ENCODE measurements at regions not wholly inside any gene's neighbourhood (a gene's known extent, or its start where the extent isn't known, plus 50 kb on each side); places are given as distances from the start of the nearest gene placed in this dataset.

- no peak for TF ChIP-seq EP300 (IDR thresholded peaks at IDR 0.05)
- TF ChIP-seq POLR2A (IDR thresholded peaks at IDR 0.05): no peak
- no peak for TF ChIP-seq CTCF (IDR thresholded peaks at IDR 0.05)
- no peak for TF ChIP-seq POLR2AphosphoS5 (IDR thresholded peaks at IDR 0.05)
- Histone ChIP-seq H3K4me1 (no peaks in the 10 kb centered on the region), H3K27me3 (peaks cover 0 to 35% (median 0%) of the 10 kb centered on the region in 3 donors), H3K9me3 (no peaks in the 10 kb centered on the region), H3K36me3 (no peaks in the 10 kb centered on the region), H3K27ac (no peak overlapping the region), H3K4me3 (no peak overlapping the region)
- intact Hi-C loops (cut with DNase I; ENCODE audit: low total_unique reads): no loop called here
- 53 to 63% (median 57%) methylated on average over 3 of the region's 3 CpGs for WGBS, 5 donors
- no peak for DNase-seq
Observed at GRCh38 chr15:60116456-60117089, 112.5 kb downstream of the FOXB1 start.

GRCh38 chr15:60118146-60118545 lies 114.0 kb downstream of the FOXB1 start:
- WGBS, 5 donors: 30 to 40% (median 32%) methylated on average over 8 of the region's 8 CpGs
- no peak for TF ChIP-seq POLR2AphosphoS5 (IDR thresholded peaks at IDR 0.05)
- TF ChIP-seq POLR2A (IDR thresholded peaks at IDR 0.05): no peak
- no peak for TF ChIP-seq EP300 (IDR thresholded peaks at IDR 0.05)
- no peak for TF ChIP-seq CTCF (IDR thresholded peaks at IDR 0.05)

GRCh38 chr15:60118626-60119025 lies 114.5 kb downstream of the FOXB1 start:
- Histone ChIP-seq H3K4me1 (no peaks in the 10 kb centered on the region), H3K4me3 (no peak overlapping the region), H3K9me3 (no peaks in the 10 kb centered on the region), H3K27ac (no peak overlapping the region), H3K27me3 (peaks cover 0 to 35% (median 0%) of the 10 kb centered on the region in 3 donors), H3K36me3 (no peaks in the 10 kb centered on the region)
- TF ChIP-seq POLR2A (IDR thresholded peaks at IDR 0.05): no peak
- TF ChIP-seq POLR2AphosphoS5 (IDR thresholded peaks at IDR 0.05): no peak
- TF ChIP-seq EP300 (IDR thresholded peaks at IDR 0.05): no peak
- TF ChIP-seq CTCF (IDR thresholded peaks at IDR 0.05): no peak
- WGBS, 5 donors: 26 to 42% (median 35%) methylated on average over 3 of the region's 3 CpGs
- DNase-seq: no peak
- intact Hi-C loops (cut with DNase I; ENCODE audit: low total_unique reads): no loop called here

More at GRCh38 chr15:60118146-60118545, 114.0 kb downstream of the FOXB1 start:
- Histone ChIP-seq H3K27ac (no peak overlapping the region), H3K9me3 (no peaks in the 10 kb centered on the region), H3K36me3 (no peaks in the 10 kb centered on the region), H3K4me1 (no peaks in the 10 kb centered on the region), H3K4me3 (no peak overlapping the region), H3K27me3 (peaks cover 0 to 35% (median 0%) of the 10 kb centered on the region in 3 donors)
- no peak for DNase-seq
- intact Hi-C loops (cut with DNase I; ENCODE audit: low total_unique reads): no loop called here

- no peak for TF ChIP-seq POLR2AphosphoS5 (IDR thresholded peaks at IDR 0.05)
- TF ChIP-seq CTCF (IDR thresholded peaks at IDR 0.05): no peak
- Histone ChIP-seq H3K4me1 (no peaks in the 10 kb centered on the region), H3K27me3 (peaks cover 0 to 35% (median 0%) of the 10 kb centered on the region in 3 donors), H3K9me3 (no peaks in the 10 kb centered on the region), H3K4me3 (no peak overlapping the region), H3K27ac (no peak overlapping the region), H3K36me3 (no peaks in the 10 kb centered on the region)
- DNase-seq: no peak
- WGBS, 5 donors: 52 to 63% (median 53%) methylated on average over 4 of the region's 4 CpGs
- intact Hi-C loops (cut with DNase I; ENCODE audit: low total_unique reads): no loop called here
Observed at GRCh38 chr15:60119101-60119500, 115.0 kb downstream of the FOXB1 start.

Data from stomach (tissue), 8 donors.